Smooth muscle cell (in vitro differentiated cells): ENCODE measurements at regions not wholly inside any gene's neighbourhood (a gene's known extent, or its start where the extent isn't known, plus 50 kb on each side); places are given as distances from the start of the nearest gene placed in this dataset.

ENCODE experiments used
- DNase-seq: peaks from one replicate; lab custom pipeline; 2025; ENCODE audit not compliant: unreplicated experiment; lab: John Stamatoyannopoulos, UW
- H2AFZ ChIP-seq: fragments of 200-600 bp; sonication (generic); 2 replicates; pipeline ENCODE4 v1.6.0; 2016; ENCODE audit warnings: antibody characterized with exemption, low read depth, mild to moderate bottlenecking
- H3F3A ChIP-seq: fragments of 200-600 bp; sonication (generic); 2 replicates; pipeline ENCODE4 v1.6.0; 2017; ENCODE audit warnings: antibody characterized with exemption, low read depth
- H3K27ac ChIP-seq: fragments of 200-600 bp; sonication (generic); 2 replicates; pipeline ENCODE4 v1.5.1; 2016; ENCODE audit warnings: low read depth, mild to moderate bottlenecking
- H3K27me3 ChIP-seq: fragments of 200-600 bp; sonication (generic); 2 replicates; pipeline ENCODE4 v1.6.1; 2016; ENCODE audit warnings: low read depth, mild to moderate bottlenecking
- H3K36me3 ChIP-seq: fragments of 200-600 bp; sonication (generic); 2 replicates; pipeline ENCODE4 v1.5.1; 2016; ENCODE audit warnings: low read depth
- H3K4me1 ChIP-seq: fragments of 200-600 bp; sonication (generic); 2 replicates; pipeline ENCODE4 v1.5.1; 2016; ENCODE audit warnings: low read depth
- H3K4me2 ChIP-seq: fragments of 200-600 bp; sonication (generic); 2 replicates; pipeline ENCODE4 v1.6.0; 2016; ENCODE audit warnings: mild to moderate bottlenecking
- H3K4me3 ChIP-seq: fragments of 200-600 bp; sonication (generic); 2 replicates; pipeline ENCODE4 v1.5.1; 2016; ENCODE audit warnings: mild to moderate bottlenecking
- H3K79me2 ChIP-seq: fragments of 200-600 bp; sonication (generic); 2 replicates; pipeline ENCODE4 v1.6.0; 2016; ENCODE audit warnings: low read depth, mild to moderate bottlenecking
- H3K9ac ChIP-seq: fragments of 200-600 bp; sonication (generic); 2 replicates; pipeline ENCODE4 v1.6.0; 2016; ENCODE audit warnings: low read depth
- H3K9me3 ChIP-seq: fragments of 200-600 bp; sonication (generic); replicated peaks from 2 replicates; pipeline ENCODE4 v1.5.1; 2016; ENCODE audit warnings: low read depth
- H4K20me1 ChIP-seq: fragments of 200-600 bp; sonication (generic); 2 replicates; pipeline ENCODE4 v1.6.0; 2016; ENCODE audit warnings: low read depth
- CTCF ChIP-seq: fragments of 200-600 bp; sonication (generic); IDR thresholded peaks from 2 replicates; pipeline ENCODE4 v1.5.1; 2017; ENCODE audit warnings: borderline replicate concordance, mild to moderate bottlenecking, antibody characterized with exemption; ENCODE audit not compliant: insufficient read depth, poor library complexity, severe bottlenecking
- WGBS: methylation state at CpG from one replicate; pipeline ENCODE4 v1.1.7; 2016; ENCODE audit warnings: low lambda C conversion rate; 5-methylcytosine and 5-hydroxymethylcytosine counted together

DNA sequence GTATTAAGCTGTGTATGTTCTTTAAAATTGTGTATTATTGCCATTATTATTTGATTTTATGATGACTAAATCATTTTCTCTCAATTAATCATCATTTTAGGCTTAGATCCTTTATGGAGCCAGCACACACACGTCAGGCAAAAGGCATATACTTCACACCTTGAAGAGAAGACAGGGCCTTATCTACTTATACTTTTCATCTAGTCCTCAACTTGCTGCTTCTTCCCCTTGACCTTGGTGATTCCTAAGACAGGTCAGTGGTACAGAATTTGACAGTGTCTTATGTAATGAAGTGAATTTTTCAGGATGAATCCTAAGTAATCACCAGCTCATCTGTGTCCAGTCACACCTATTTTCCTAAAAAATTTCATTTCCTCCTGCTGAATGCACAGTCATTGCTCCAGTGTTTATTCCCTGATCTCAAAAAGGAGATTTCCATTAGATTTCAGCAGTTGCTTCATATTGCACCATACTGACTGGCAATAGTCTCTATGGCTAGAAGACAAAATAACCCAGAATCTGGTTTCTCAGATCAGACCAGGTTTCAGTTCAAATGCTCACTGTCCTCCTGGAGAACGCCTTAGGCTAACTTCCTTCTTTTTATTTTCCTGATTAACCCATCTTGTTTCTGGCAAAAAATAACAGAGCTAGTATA lies 235.7 kb downstream of the PTH2R start:
- Histone ChIP-seq H3K36me3 (no peaks in the 10 kb centered on the region), H3K4me1 (no peaks in the 10 kb centered on the region), H3K4me3 (no peak overlapping the region), H3K27me3 (no peaks in the 10 kb centered on the region), H2AFZ (no peak overlapping the region), H3K9me3 (no peaks in the 10 kb centered on the region), H3K27ac (no peak overlapping the region), H4K20me1 (no peaks in the 10 kb centered on the region), H3K9ac (no peak overlapping the region), H3K4me2 (no peak overlapping the region), H3K79me2 (no peaks in the 10 kb centered on the region), H3F3A (no peaks in the 10 kb centered on the region)
- TF ChIP-seq CTCF = no peak
- no peak for DNase-seq
- WGBS = 53% methylated on average over 2 of the region's 2 CpGs

DNA sequence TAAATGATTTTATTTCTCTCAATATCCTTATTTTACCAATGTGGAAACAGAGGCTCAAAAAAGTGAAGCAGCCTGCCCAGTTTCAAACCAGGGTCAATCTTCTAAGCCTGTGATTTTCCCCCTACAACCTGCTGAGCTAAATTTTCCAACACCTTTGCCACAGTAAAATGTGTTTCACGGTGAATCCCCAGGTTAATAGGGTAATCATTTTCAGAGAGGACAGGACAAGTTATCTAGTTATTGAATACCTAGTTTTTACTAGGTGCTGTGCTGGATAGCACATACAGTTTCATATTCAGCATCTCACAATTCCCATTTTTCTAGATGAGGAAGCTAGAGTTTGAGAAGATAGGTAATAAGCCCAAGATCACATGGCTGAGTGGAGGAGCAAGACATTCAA lies 236.6 kb downstream of the PTH2R start:
- H3K27ac ChIP-seq = no peak overlapping the region
- WGBS = 87% methylated on average over 1 of the region's 1 CpG
- no peaks in the 10 kb centered on the region for H3F3A ChIP-seq
- H2AFZ ChIP-seq = no peak overlapping the region
- no peak for DNase-seq
- H3K9me3 ChIP-seq = no peaks in the 10 kb centered on the region
- H3K4me3 ChIP-seq = no peak overlapping the region
- no peak for TF ChIP-seq CTCF
- H3K27me3 ChIP-seq = no peaks in the 10 kb centered on the region
- H3K36me3 ChIP-seq = no peaks in the 10 kb centered on the region
- no peaks in the 10 kb centered on the region for H3K79me2 ChIP-seq
- no peaks in the 10 kb centered on the region for H4K20me1 ChIP-seq
- no peaks in the 10 kb centered on the region for H3K4me1 ChIP-seq
- H3K9ac ChIP-seq = no peak overlapping the region
- no peak overlapping the region for H3K4me2 ChIP-seq

DNA sequence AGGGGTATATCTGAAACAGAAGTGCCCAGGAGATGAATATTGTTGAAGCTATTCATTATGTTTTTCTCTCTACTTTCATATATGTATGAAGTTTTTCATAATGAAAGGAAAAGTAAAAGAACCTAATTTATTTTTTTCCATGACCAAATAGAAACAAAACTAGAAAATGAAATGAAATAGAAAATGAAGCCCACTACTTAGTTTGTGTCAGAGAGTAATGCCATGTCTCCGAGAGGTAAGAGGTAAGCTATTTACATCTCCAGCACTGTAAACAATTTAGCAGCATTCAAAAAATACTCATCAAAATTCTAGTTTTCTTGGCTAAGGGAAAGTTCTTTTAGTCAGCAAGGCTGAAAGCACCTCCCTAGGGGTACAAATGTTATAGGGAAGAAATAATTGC lies 238.6 kb downstream of the PTH2R start:
- Histone ChIP-seq H3K79me2 (no peaks in the 10 kb centered on the region), H4K20me1 (no peaks in the 10 kb centered on the region), H3K4me3 (no peak overlapping the region), H3K9me3 (no peaks in the 10 kb centered on the region), H3K4me1 (no peaks in the 10 kb centered on the region), H3K9ac (no peak overlapping the region), H3K27ac (no peak overlapping the region), H3K36me3 (no peaks in the 10 kb centered on the region), H3F3A (no peaks in the 10 kb centered on the region), H3K27me3 (no peaks in the 10 kb centered on the region), H3K4me2 (no peak overlapping the region), H2AFZ (no peak overlapping the region)
- DNase-seq = no peak
- 98% methylated on average over 1 of the region's 1 CpG for WGBS
- no peak for TF ChIP-seq CTCF

DNA sequence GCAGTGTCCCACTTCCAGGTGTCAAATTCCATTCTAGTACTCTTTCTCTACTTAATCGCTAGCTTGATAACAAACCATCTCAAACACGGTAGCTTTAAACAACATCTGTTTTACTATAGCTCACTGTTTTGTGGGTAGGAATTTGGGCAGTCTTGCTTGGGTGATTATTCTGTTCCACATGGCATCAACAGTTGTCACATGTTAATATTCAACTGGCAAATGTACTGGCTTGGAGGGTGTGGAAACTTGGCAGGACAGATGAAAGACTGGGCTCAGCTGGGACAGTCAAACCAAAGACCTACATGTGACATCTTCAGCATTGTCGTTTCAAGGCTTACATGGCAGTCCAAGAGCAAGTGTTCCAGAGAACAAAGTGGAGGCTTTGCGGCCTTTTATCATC lies 241.8 kb downstream of the PTH2R start:
- Histone ChIP-seq H2AFZ (no peak overlapping the region), H3K9ac (no peak overlapping the region), H3K27ac (no peak overlapping the region), H3K36me3 (no peaks in the 10 kb centered on the region), H3K4me2 (no peak overlapping the region), H3K79me2 (no peaks in the 10 kb centered on the region), H3K4me1 (no peaks in the 10 kb centered on the region), H3K27me3 (no peaks in the 10 kb centered on the region), H4K20me1 (no peaks in the 10 kb centered on the region), H3K9me3 (no peaks in the 10 kb centered on the region), H3F3A (no peaks in the 10 kb centered on the region), H3K4me3 (no peak overlapping the region)
- no peak for TF ChIP-seq CTCF
- no peak for DNase-seq
- WGBS = 86% methylated on average over 4 of the region's 4 CpGs
